Memory B cell (primary cell): ENCODE measurements at regions not wholly inside any gene's neighbourhood (a gene's known extent, or its start where the extent isn't known, plus 50 kb on each side); places are given as distances from the start of the nearest gene placed in this dataset.
"Not testable (repeated sequence)": the region's sequence is repeated elsewhere in the genome, so short reads cannot be mapped to it uniquely, and the experiment has no call there.

Experiments used
- ATAC-seq: fragments of 150-1000 bp; cut with Tn5 transposase; 2 replicates; pipeline ENCODE4 v1.10.0; 2021; ENCODE audit warnings: low read depth, mild to moderate bottlenecking, moderate library complexity
- DNase-seq, 2 donors: peaks; one replicate each; pipeline ENCODE4 v3.0.0; 2022; ENCODE audit warnings: low spot score in 2 of 2
- H3K27ac Mint-ChIP-seq: one replicate; pipeline ENCODE4 v1.8.0; 2022; ENCODE audit warnings: mild to moderate bottlenecking, moderate library complexity, mixed read lengths
- H3K27me3 Mint-ChIP-seq: one replicate; pipeline ENCODE4 v1.8.0; 2022; ENCODE audit warnings: mixed read lengths
- H3K36me3 Mint-ChIP-seq: one replicate; pipeline ENCODE4 v1.8.0; 2022; ENCODE audit warnings: mild to moderate bottlenecking, mixed read lengths
- H3K4me1 Mint-ChIP-seq: one replicate; pipeline ENCODE4 v1.8.0; 2022; ENCODE audit warnings: mixed read lengths
- H3K4me3 Mint-ChIP-seq: one replicate; pipeline ENCODE4 v1.8.0; 2022; ENCODE audit warnings: mild to moderate bottlenecking, moderate library complexity, mixed read lengths
- H3K9me3 Mint-ChIP-seq: one replicate; pipeline ENCODE4 v1.8.0; 2022; ENCODE audit warnings: mixed read lengths

GRCh38 chr12:102344691-102345090, 135.7 kb downstream of the IGF1 start:
- H3K4me1 Mint-ChIP-seq = no peaks in the 10 kb centered on the region
- H3K27ac Mint-ChIP-seq = no peak overlapping the region
- no peak for ATAC-seq
- no peak overlapping the region for H3K4me3 Mint-ChIP-seq
- H3K36me3 Mint-ChIP-seq = no peaks in the 10 kb centered on the region
- H3K9me3 Mint-ChIP-seq = peaks cover 4% of the 10 kb centered on the region
- H3K27me3 Mint-ChIP-seq = peaks cover 2% of the 10 kb centered on the region
- no peak for DNase-seq

DNA sequence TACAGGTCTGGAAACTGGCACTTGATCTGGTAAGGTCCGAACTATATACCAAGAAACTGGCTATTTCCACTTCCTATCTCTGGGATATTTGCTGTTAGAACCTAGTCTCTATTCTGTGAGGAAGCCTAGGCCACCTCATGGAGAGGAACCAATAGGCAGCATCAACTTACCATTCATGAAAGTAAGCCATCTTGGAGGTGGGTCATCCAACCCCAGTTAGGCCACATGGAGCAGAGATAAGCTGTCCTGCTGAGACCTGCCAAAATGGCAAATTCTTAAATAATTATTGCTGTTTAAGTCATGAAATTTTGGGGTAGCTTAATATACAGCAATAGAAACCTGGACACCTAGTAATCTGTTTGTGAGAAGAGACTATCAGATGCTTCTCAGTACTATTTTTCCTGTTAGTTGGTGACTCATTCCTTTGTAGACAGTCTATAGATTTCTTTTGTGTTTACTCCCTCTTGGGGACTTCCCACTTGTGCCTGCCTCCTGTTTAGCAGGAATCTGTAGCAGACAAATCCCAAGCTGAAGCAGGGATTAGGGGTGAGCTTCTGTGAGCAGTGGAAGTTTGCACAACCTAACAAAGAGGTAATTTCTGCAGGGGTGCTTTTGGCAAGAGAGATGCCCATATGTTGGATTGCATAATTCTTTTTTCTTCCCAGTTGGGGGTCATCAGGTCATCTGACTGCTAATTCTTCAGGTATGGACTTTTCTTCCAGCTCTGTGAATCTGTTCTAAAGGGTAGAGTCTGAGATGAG, 136.8 kb downstream of the IGF1 start:
- DNase-seq = no peak
- Mint-ChIP-seq H3K9me3 (peaks cover 4% of the 10 kb centered on the region), H3K27ac (no peak overlapping the region), H3K36me3 (no peaks in the 10 kb centered on the region), H3K27me3 (peaks cover 2% of the 10 kb centered on the region), H3K4me3 (no peak overlapping the region), H3K4me1 (no peaks in the 10 kb centered on the region)
- no peak for ATAC-seq

GRCh38 chr12:102342281-102343006, 137.9 kb downstream of the IGF1 start:
- no peak for ATAC-seq

DNA sequence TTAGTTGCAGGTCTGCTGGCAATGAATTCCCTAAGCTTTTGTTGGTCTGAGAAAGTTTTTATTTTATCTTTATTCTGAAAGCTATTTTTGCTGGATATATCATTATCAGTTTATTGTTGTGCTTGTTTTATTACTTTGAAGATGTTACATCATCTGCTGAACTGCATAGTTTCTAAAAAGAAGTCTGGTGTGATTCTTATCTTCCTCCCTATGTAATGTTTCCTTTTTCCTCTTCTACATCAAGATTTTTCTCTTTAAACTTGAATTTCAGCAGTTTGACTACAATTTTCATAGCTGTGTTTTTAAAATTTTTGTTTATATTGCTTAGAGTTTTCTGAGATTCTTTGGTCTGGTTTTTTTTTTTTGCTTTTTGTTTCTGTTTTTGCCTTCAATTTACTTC, 137.1 kb upstream of the PMCH start:
- Mint-ChIP-seq H3K36me3 (no peaks in the 10 kb centered on the region), H3K27me3 (peaks cover 9% of the 10 kb centered on the region), H3K9me3 (peaks cover 1% of the 10 kb centered on the region), H3K27ac (no peak overlapping the region), H3K4me1 (no peaks in the 10 kb centered on the region), H3K4me3 (no peak overlapping the region)
- DNase-seq = no peak
- no peak for ATAC-seq

More at GRCh38 chr12:102342281-102343006, 137.9 kb downstream of the IGF1 start:
- H3K27ac Mint-ChIP-seq = no peak overlapping the region
- H3K9me3 Mint-ChIP-seq = peaks cover 4% of the 10 kb centered on the region
- peaks cover 3% of the 10 kb centered on the region for H3K27me3 Mint-ChIP-seq
- no peaks in the 10 kb centered on the region for H3K4me1 Mint-ChIP-seq
- no peaks in the 10 kb centered on the region for H3K36me3 Mint-ChIP-seq
- DNase-seq = no peak
- H3K4me3 Mint-ChIP-seq = no peak overlapping the region

DNA sequence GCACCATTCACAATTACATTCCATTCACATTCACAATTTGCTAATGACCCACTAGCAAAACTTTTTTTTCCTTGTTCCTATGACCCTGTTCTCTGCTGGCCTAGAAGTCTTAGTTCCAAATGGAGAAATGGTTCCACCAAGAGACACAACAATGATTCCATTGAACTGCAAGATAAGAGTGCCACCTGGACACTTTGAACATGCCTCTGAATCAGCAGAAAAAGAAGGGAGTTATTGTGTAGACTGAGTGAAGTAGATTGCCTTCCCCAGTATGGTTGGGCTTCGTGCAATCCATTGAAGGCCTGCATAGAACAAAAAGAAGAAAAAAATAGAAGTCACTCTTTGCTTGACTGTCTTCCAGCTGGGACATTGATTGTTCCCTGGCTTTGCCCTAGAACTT, 133.8 kb upstream of the PMCH start:
- Mint-ChIP-seq H3K27me3 (peaks cover 4% of the 10 kb centered on the region), H3K36me3 (no peaks in the 10 kb centered on the region), H3K4me3 (no peak overlapping the region), H3K4me1 (no peaks in the 10 kb centered on the region), H3K27ac (no peak overlapping the region), H3K9me3 (peaks cover 1% of the 10 kb centered on the region)
- DNase-seq (no peak), ATAC-seq (no peak)

GRCh38 chr12:102329883-102330282, 132.2 kb upstream of the PMCH start:
- Mint-ChIP-seq H3K36me3 (no peaks in the 10 kb centered on the region), H3K27me3 (peaks cover 3% of the 10 kb centered on the region), H3K4me1 (no peaks in the 10 kb centered on the region), H3K9me3 (peaks cover 2% of the 10 kb centered on the region), H3K4me3 (no peak overlapping the region), H3K27ac (no peak overlapping the region)
- ATAC-seq (no peak), DNase-seq (no peak)

- Mint-ChIP-seq H3K27ac (no peak overlapping the region), H3K9me3 (peaks cover 2% of the 10 kb centered on the region), H3K4me3 (no peak overlapping the region), H3K27me3 (peaks cover 1% of the 10 kb centered on the region), H3K36me3 (no peaks in the 10 kb centered on the region), H3K4me1 (no peaks in the 10 kb centered on the region)
- ATAC-seq (no peak), DNase-seq (no peak)
Observed at GRCh38 chr12:102326982-102327381, 129.3 kb upstream of the PMCH start.

GRCh38 chr12:102325108-102325507, 127.5 kb upstream of the PMCH start:
- not testable (repeated sequence) for H3K9me3 Mint-ChIP-seq, H3K27me3 Mint-ChIP-seq, ATAC-seq, H3K4me1 Mint-ChIP-seq, H3K4me3 Mint-ChIP-seq, H3K36me3 Mint-ChIP-seq, DNase-seq, H3K27ac Mint-ChIP-seq

DNA sequence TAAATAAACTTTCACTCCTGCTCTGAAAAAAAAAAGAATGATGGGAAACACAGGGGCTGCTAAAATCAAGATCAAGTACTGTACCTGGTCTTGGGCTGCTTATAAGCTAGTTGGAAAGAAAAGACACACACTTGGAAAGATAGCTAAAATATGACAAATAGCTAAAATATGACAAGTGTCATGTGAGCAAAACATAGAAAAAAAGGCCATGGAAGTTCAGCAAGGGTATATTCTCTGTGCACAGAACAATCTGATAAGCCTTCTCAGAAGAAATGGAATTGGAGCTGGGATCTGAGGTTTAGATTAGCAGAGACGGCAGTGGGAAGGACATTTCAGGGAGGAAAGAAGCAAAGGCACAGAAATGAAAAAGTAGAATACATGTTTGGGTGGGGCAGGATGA, 126.2 kb upstream of the PMCH start:
- ATAC-seq (no peak), DNase-seq (no peak)
- Mint-ChIP-seq H3K27ac (no peak overlapping the region), H3K4me3 (no peak overlapping the region), H3K36me3 (no peaks in the 10 kb centered on the region), H3K9me3 (peaks cover 2% of the 10 kb centered on the region), H3K27me3 (peaks cover 3% of the 10 kb centered on the region), H3K4me1 (no peaks in the 10 kb centered on the region)

DNA sequence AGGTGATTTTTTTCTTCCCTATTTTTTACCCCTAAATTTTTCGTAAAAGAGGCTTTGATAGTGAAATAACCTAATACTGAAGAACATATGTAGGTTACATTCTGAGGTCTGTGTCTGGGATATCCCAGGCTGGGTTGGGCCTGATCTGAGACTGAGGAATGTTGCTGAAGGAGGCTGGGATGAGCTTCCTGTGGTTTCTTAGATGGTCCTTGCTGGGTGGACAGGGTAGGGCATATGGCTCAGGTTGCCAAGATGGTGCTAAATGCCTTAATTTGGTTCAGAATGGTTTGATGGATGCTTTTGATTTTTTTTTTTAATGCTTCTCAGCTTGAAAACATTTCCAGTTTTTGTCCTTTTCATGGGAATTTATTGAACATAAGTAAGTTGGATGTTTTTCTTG, 124.6 kb upstream of the PMCH start:
- Mint-ChIP-seq H3K36me3 (no peaks in the 10 kb centered on the region), H3K27ac (no peak overlapping the region), H3K9me3 (peaks cover 2% of the 10 kb centered on the region), H3K27me3 (peaks cover 7% of the 10 kb centered on the region), H3K4me3 (no peak overlapping the region), H3K4me1 (no peaks in the 10 kb centered on the region)
- DNase-seq = no peak
- ATAC-seq = no peak

DNA sequence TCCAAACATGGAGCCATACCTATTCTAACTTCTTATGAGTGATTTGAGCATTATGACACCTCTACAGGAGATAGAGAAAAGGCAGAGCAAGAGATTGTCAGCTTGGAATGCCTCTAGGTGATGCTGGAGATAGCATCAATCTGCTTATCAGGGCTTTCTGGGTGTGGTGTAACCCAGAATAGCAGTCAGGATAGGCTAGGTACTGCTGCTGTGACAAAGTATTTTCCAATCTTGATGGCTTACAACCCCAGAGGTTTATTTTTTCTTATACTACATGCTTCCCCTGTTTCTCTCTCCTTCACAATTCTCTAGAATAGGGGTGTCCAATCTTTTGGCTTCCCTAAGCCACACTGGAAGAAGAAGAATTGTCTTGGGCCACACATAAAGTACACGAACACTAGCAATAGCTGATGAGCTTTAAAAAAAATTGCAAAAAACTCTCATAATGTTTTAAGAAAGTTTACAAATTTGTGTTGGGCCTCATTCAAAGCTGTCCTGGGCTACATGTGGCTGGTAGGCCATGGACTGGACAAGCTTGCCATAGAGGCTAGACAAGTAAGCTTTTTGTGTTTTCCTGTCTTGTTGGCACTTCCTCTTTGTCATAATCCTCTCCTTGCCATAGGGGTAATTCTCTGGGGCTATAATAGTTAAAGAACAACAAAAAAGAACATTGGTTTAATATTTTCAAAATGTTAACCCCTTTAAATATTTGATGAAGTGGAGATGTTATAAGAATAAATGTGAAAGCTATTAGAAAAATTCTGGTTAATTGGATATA, 123.9 kb upstream of the PMCH start:
- ATAC-seq (no peak), DNase-seq (no peak)
- no peaks in the 10 kb centered on the region for H3K4me1 Mint-ChIP-seq
- H3K27ac Mint-ChIP-seq = no peak overlapping the region
- H3K4me3 Mint-ChIP-seq = no peak overlapping the region
- peaks cover 2% of the 10 kb centered on the region for H3K9me3 Mint-ChIP-seq
- H3K27me3 Mint-ChIP-seq = peaks cover 8% of the 10 kb centered on the region
- no peaks in the 10 kb centered on the region for H3K36me3 Mint-ChIP-seq

DNA sequence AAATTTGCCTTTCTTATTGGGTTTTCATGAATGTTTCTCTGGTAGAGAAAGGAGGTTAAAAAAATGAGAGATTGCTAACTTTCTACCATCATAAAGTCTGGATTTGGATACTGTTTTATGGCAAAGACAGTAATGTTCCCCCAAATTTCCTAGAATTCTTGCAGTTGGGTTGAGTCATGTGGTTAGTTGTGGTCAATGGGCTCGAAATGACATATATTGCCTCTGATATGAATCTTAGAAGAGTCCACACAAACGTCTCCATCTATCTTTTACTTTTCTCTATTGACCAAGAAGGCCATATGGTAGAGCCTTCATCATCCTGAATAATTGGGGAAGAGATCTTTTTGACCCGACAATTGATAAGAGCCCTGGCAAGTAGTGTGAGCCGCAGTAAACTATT, 119.5 kb upstream of the PMCH start:
- DNase-seq (no peak), ATAC-seq (no peak)
- H3K27me3 Mint-ChIP-seq = peaks cover 11% of the 10 kb centered on the region
- H3K9me3 Mint-ChIP-seq = no peaks in the 10 kb centered on the region
- H3K27ac Mint-ChIP-seq = no peak overlapping the region
- no peaks in the 10 kb centered on the region for H3K36me3 Mint-ChIP-seq
- no peak overlapping the region for H3K4me3 Mint-ChIP-seq
- no peaks in the 10 kb centered on the region for H3K4me1 Mint-ChIP-seq

DNA sequence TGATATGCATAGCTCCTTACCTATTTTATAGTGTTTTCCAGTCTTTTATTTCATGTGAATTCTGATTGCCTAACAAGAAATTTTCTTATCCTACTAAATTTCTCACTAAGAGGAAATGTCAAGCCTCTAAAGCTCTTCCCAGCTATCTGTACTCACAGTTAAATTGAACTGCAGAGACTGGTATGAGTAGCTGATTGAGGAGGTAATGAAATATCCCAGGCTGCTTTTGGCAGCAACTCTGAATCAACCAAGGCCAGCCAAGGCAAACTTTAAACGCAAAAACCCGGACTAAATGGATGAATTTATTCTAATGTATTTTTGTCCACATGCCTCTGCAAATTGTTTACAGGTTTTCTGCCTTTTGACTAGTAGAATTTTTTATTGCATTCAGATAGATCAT, 119.1 kb upstream of the PMCH start:
- no peak for DNase-seq
- no peak overlapping the region for H3K4me3 Mint-ChIP-seq
- H3K27me3 Mint-ChIP-seq = peaks cover 11% of the 10 kb centered on the region
- H3K4me1 Mint-ChIP-seq = no peaks in the 10 kb centered on the region
- no peaks in the 10 kb centered on the region for H3K36me3 Mint-ChIP-seq
- no peak for ATAC-seq
- no peak overlapping the region for H3K27ac Mint-ChIP-seq
- H3K9me3 Mint-ChIP-seq = no peaks in the 10 kb centered on the region

DNA sequence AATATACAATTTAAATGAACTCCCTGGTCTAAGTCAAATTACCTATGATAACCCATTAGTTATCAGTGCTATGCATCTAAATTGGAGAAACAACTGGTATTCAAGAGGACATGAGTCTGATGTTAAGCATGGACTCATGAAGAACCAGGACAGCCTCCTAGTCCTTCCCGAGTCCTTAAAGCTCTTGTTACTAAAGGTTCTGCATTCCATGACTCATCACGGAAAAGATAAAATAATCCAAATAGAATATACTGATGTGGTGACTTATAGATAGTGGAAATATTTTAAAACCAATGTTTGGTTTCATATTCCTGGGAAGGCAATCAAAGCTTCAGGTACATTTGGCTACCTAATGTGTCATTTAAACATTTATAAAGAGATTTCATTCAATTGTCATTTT, 117.2 kb upstream of the PMCH start:
- no peaks in the 10 kb centered on the region for H3K36me3 Mint-ChIP-seq
- peaks cover 9% of the 10 kb centered on the region for H3K27me3 Mint-ChIP-seq
- ATAC-seq = no peak
- no peaks in the 10 kb centered on the region for H3K9me3 Mint-ChIP-seq
- no peak overlapping the region for H3K4me3 Mint-ChIP-seq
- no peak overlapping the region for H3K27ac Mint-ChIP-seq
- no peak for DNase-seq
- H3K4me1 Mint-ChIP-seq = no peaks in the 10 kb centered on the region
